Hepatocyte (in vitro differentiated cells): ENCODE measurements at regions not wholly inside any gene's neighbourhood (a gene's known extent, or its start where the extent isn't known, plus 50 kb on each side); places are given as distances from the start of the nearest gene placed in this dataset.

Experiments
- CTCF ChIP-seq: fragments of 200-600 bp; sonication (generic); IDR thresholded peaks from 2 replicates; pipeline ENCODE4 v1.5.1; 2016; ENCODE audit warnings: antibody characterized with exemption, mild to moderate bottlenecking; ENCODE audit not compliant: poor library complexity
- EZH2 ChIP-seq: fragments of 200-600 bp; sonication (generic); IDR thresholded peaks from 2 replicates; pipeline ENCODE4 v1.6.1; 2016; ENCODE audit warnings: antibody characterized with exemption, mild to moderate bottlenecking, borderline replicate concordance

- TF ChIP-seq EZH2 (no peak), CTCF (no peak)
Measured at GRCh38 chr12:127267128-127267527, 999.8 kb upstream of the TMEM132C start.
